ENCODE measurements at regions not wholly inside any gene's neighbourhood (a gene's known extent, or its start where the extent isn't known, plus 50 kb on each side); places are given as distances from the start of the nearest gene placed in this dataset.

- Histone ChIP-seq H3K9ac (ENCODE audit: insufficient read length) (no peak overlapping the region), H3K27ac (no peak overlapping the region), H3K9me3 (ENCODE audit: low read depth, low read length) (no peaks in the 10 kb centered on the region), H3K4me3 (no peak overlapping the region), H3K36me3 (ENCODE audit: insufficient read depth, low read length) (no peaks in the 10 kb centered on the region)
- DNase-seq (ENCODE audit: low read depth, low spot score) = no peak
- TF ChIP-seq FOXP2 (optimal IDR thresholded peaks at IDR 0.05; ENCODE audit: control extremely low read depth, extremely low read length, insufficient read depth) = no peak
- no peak for TF ChIP-seq POLR2AphosphoS5 (IDR thresholded peaks at IDR 0.05; ENCODE audit: borderline replicate concordance, low read depth, low read length)
- no peak for TF ChIP-seq EZH2 (IDR thresholded peaks at IDR 0.05)
These were observed 129.4 kb upstream of the NAA20 start for GRCh38 chr20:19887556-19888268.

DNA sequence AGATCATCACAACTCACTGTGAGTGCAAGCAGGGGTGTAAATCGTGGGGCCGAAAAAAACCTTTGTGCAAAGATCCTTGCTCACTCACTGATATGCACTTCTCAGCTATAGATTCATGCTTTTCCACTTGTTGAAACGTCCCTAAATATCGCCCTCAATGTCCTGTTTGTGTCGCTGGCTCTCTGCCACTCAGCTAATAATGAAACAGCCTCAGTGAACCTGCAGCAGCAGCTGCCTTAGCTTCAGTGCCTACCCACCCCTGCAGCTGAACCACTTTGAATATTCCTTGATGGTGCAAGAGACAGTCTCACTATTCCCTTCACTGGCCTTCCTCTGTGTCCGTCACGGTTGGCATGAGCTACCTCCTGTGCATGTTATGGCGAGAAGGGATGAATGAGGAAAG lies 128.9 kb upstream of the NAA20 start:
- TF ChIP-seq POLR2AphosphoS5 (IDR thresholded peaks at IDR 0.05; ENCODE audit: borderline replicate concordance, low read depth, low read length) (no peak), FOXP2 (optimal IDR thresholded peaks at IDR 0.05; ENCODE audit: control extremely low read depth, extremely low read length, insufficient read depth) (no peak), EZH2 (IDR thresholded peaks at IDR 0.05) (no peak)
- Histone ChIP-seq H3K36me3 (ENCODE audit: insufficient read depth, low read length) (no peaks in the 10 kb centered on the region), H3K27ac (no peak overlapping the region), H3K4me3 (no peak overlapping the region), H3K9ac (ENCODE audit: insufficient read length) (no peak overlapping the region), H3K9me3 (ENCODE audit: low read depth, low read length) (no peaks in the 10 kb centered on the region)
- no peak for DNase-seq (ENCODE audit: low read depth, low spot score)

DNA sequence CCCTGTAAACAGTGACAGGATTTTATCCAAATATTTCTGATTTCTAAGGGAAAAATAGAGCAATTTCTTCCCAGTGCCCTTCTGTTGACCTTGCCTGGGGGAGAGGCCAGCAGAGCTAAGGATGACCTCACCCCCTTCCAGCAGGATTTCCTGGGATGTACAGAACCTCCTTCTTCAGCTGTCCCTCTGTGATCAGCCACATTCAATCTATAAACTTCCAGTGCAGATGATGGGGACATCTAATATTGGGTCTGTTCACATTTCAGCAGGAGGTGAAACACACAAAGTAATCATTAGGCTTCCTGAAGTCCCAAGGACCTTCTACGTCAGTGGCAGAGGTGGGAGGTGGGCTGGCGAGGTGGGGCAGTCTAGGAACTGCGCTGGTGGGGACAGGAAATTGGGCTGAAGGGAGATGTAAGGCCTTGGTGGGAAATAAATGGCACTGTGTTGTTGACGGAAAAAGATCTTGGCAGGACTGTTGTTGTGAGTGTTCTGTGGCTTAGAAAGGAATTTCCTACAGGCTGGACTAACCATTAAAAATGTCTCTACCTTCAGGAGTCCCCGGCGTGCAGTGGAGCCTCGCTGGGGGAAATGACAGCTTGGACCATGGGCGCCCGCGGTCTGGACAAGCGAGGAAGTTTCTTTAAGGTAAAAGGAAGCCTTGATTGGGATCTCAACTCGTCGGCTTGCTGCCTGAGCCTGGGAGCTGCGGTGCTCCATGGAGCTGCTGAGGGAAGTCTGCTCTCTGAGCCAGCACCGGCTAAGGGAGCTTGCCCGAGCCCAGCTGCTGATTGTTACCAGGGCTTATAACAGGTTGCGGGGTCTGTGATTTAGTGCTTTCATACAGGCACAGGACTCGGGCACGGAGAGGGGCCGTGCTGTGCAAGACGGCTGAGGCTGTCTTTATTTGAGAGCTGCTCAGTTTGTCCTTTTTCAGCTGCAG lies 127.9 kb upstream of the NAA20 start:
- TF ChIP-seq FOXP2 (optimal IDR thresholded peaks at IDR 0.05; ENCODE audit: control extremely low read depth, extremely low read length, insufficient read depth) (no peak), EZH2 (IDR thresholded peaks at IDR 0.05) (no peak)
- no peak for DNase-seq (ENCODE audit: low read depth, low spot score)
- no peak overlapping the region for H3K9ac ChIP-seq (ENCODE audit: insufficient read length)
- no peak overlapping the region for H3K4me3 ChIP-seq
- no peaks in the 10 kb centered on the region for H3K36me3 ChIP-seq (ENCODE audit: insufficient read depth, low read length)
- no peaks in the 10 kb centered on the region for H3K9me3 ChIP-seq (ENCODE audit: low read depth, low read length)
- H3K27ac ChIP-seq = no peak overlapping the region

DNA sequence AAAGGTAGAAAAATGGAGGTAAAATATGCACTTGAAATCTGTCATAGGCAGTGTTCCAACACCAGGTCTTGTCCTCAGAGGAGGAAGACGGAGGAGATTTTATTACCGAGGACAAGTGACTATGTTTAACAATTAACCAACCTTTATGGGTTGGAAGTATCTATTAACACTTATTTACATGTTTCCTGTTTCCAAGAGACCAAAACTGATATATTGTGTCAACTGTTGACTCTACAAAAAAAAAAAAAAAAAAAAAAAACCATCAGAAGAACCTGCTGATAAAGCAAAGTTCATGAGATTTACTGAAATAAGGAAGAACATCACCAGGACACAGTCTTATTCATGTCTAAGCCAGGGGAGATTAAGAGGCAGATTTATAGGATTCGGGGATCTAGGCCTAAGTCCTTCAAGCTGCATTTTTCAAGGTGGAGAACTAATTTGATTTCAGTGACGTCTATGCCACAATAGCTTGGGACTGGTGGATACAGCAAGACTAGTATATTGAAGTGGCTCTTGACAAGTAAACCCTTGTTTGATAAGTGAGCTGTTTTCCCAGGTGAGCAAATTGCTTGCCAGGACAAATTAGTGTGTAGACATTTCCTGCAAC lies 126.6 kb upstream of the NAA20 start:
- Histone ChIP-seq H3K27ac (no peak overlapping the region), H3K9ac (ENCODE audit: insufficient read length) (no peak overlapping the region), H3K4me3 (no peak overlapping the region), H3K36me3 (ENCODE audit: insufficient read depth, low read length) (no peaks in the 10 kb centered on the region), H3K9me3 (ENCODE audit: low read depth, low read length) (no peaks in the 10 kb centered on the region)
- no peak for DNase-seq (ENCODE audit: low read depth, low spot score)
- TF ChIP-seq FOXP2 (optimal IDR thresholded peaks at IDR 0.05; ENCODE audit: control extremely low read depth, extremely low read length, insufficient read depth) (no peak), POLR2AphosphoS5 (IDR thresholded peaks at IDR 0.05; ENCODE audit: borderline replicate concordance, low read depth, low read length) (no peak), EZH2 (IDR thresholded peaks at IDR 0.05) (no peak)

- DNase-seq (ENCODE audit: low read depth, low spot score) = no peak
- no peaks in the 10 kb centered on the region for H3K36me3 ChIP-seq (ENCODE audit: insufficient read depth, low read length)
- TF ChIP-seq EZH2 (IDR thresholded peaks at IDR 0.05) (no peak), POLR2AphosphoS5 (IDR thresholded peaks at IDR 0.05; ENCODE audit: borderline replicate concordance, low read depth, low read length) (no peak), FOXP2 (optimal IDR thresholded peaks at IDR 0.05; ENCODE audit: control extremely low read depth, extremely low read length, insufficient read depth) (no peak)
- H3K9ac ChIP-seq (ENCODE audit: insufficient read length) = no peak overlapping the region
- H3K9me3 ChIP-seq (ENCODE audit: low read depth, low read length) = no peaks in the 10 kb centered on the region
- H3K4me3 ChIP-seq = no peak overlapping the region
- H3K27ac ChIP-seq = no peak overlapping the region
These were observed 123.8 kb upstream of the NAA20 start for GRCh38 chr20:19893356-19893755.

DNA sequence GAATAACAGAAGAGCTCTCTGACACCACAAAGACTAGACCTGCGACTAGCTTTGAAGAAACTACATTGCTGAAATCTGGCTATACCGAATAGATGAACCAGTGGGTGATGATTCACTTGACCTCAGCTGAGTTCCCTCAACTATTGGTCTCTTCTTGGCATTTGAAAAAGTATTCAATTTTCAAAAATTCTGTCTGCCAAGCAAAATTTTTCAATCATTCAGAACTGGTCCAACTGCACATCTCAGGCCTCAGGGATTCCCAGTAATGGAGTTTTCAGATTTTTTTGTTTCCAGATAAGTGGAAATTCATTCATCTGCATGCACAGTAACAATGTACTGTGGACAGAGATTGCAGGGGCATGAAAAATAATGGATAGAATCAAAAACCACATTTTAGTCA lies 121.4 kb upstream of the NAA20 start:
- H3K36me3 ChIP-seq (ENCODE audit: insufficient read depth, low read length) = no peaks in the 10 kb centered on the region
- H3K27ac ChIP-seq = no peak overlapping the region
- H3K4me3 ChIP-seq = no peak overlapping the region
- no peak overlapping the region for H3K9ac ChIP-seq (ENCODE audit: insufficient read length)
- DNase-seq (ENCODE audit: low read depth, low spot score) = no peak
- no peak for TF ChIP-seq POLR2AphosphoS5 (IDR thresholded peaks at IDR 0.05; ENCODE audit: borderline replicate concordance, low read depth, low read length)
- TF ChIP-seq EZH2 (IDR thresholded peaks at IDR 0.05) = no peak
- TF ChIP-seq FOXP2 (optimal IDR thresholded peaks at IDR 0.05; ENCODE audit: control extremely low read depth, extremely low read length, insufficient read depth) = no peak
- H3K9me3 ChIP-seq (ENCODE audit: low read depth, low read length) = no peaks in the 10 kb centered on the region

GRCh38 chr20:19897891-19898290 lies 119.3 kb upstream of the NAA20 start:
- no peak for DNase-seq (ENCODE audit: low read depth, low spot score)
- no peak for TF ChIP-seq FOXP2 (optimal IDR thresholded peaks at IDR 0.05; ENCODE audit: control extremely low read depth, extremely low read length, insufficient read depth)
- no peak for TF ChIP-seq EZH2 (IDR thresholded peaks at IDR 0.05)
- TF ChIP-seq POLR2AphosphoS5 (IDR thresholded peaks at IDR 0.05; ENCODE audit: borderline replicate concordance, low read depth, low read length) = no peak
- Histone ChIP-seq H3K27ac (no peak overlapping the region), H3K36me3 (ENCODE audit: insufficient read depth, low read length) (no peaks in the 10 kb centered on the region), H3K9ac (ENCODE audit: insufficient read length) (no peak overlapping the region), H3K4me3 (no peak overlapping the region), H3K9me3 (ENCODE audit: low read depth, low read length) (no peaks in the 10 kb centered on the region)

GRCh38 chr20:19901226-19901625 lies 115.9 kb upstream of the NAA20 start:
- Histone ChIP-seq H3K4me3 (no peak overlapping the region), H3K9ac (ENCODE audit: insufficient read length) (no peak overlapping the region), H3K36me3 (ENCODE audit: insufficient read depth, low read length) (no peaks in the 10 kb centered on the region), H3K27ac (no peak overlapping the region), H3K9me3 (ENCODE audit: low read depth, low read length) (no peaks in the 10 kb centered on the region)
- TF ChIP-seq EZH2 (IDR thresholded peaks at IDR 0.05) (no peak), POLR2AphosphoS5 (IDR thresholded peaks at IDR 0.05; ENCODE audit: borderline replicate concordance, low read depth, low read length) (no peak), FOXP2 (optimal IDR thresholded peaks at IDR 0.05; ENCODE audit: control extremely low read depth, extremely low read length, insufficient read depth) (no peak)
- DNase-seq (ENCODE audit: low read depth, low spot score) = no peak
